B cell (primary cell): ENCODE measurements at regions not wholly inside any gene's neighbourhood (a gene's known extent, or its start where the extent isn't known, plus 50 kb on each side); places are given as distances from the start of the nearest gene placed in this dataset.

ENCODE experiments used
- CTCF ChIP-seq: fragments of 200-600 bp; IDR thresholded peaks from one replicate; pipeline ENCODE4 v1.8.0; 2022; ENCODE audit warnings: antibody characterized with exemption, mild to moderate bottlenecking
- EZH2 ChIP-seq: IDR thresholded peaks from 2 replicates; pipeline ENCODE4 v1.6.1; 2012; ENCODE audit warnings: borderline replicate concordance, low read depth, mild to moderate bottlenecking, moderate library complexity, low read length; ENCODE audit not compliant: insufficient read depth, poor library complexity, severe bottlenecking

- TF ChIP-seq EZH2 (no peak), CTCF (no peak)
These were observed 160.1 kb downstream of the IRS1 start for GRCh38 chr2:226639550-226639949.
